OCI-LY1 (cell line): ENCODE measurements at regions not wholly inside any gene's neighbourhood (a gene's known extent, or its start where the extent isn't known, plus 50 kb on each side); places are given as distances from the start of the nearest gene placed in this dataset.

ENCODE experiments used
- CTCF ChIP-seq: fragments of 200-600 bp; sonication (generic), shearing (Covaris generic); IDR thresholded peaks from 2 replicates; pipeline ENCODE4 v1.5.1; 2017; ENCODE audit warnings: mild to moderate bottlenecking, antibody characterized with exemption, low read length, moderate library complexity, mixed read lengths
- EZH2 ChIP-seq: fragments of 200-600 bp; sonication (generic), shearing (Covaris generic); IDR thresholded peaks from 2 replicates; pipeline ENCODE4 v1.8.0; 2017; ENCODE audit warnings: borderline replicate concordance, mixed run types, mild to moderate bottlenecking, antibody characterized with exemption, low read length, moderate library complexity, mixed read lengths

- TF ChIP-seq CTCF (no peak), EZH2 (no peak)
Measured at GRCh38 chr12:43114316-43114715, 437.7 kb downstream of the ADAMTS20 start.
